Activated CD8-positive, alpha-beta memory T cell treated with anti-CD3 and anti-CD28 coated beads, Interleukin-2, amount 10 ng/mL, durations not matched to agents 7 days and 5 days (primary cell): ENCODE measurements at regions not wholly inside any gene's neighbourhood (a gene's known extent, or its start where the extent isn't known, plus 50 kb on each side); places are given as distances from the start of the nearest gene placed in this dataset.

Source experiments
- ATAC-seq: fragments of 150-1000 bp; cut with Tn5 transposase; one replicate; pipeline ENCODE4 v1.10.0; 2021; ENCODE audit warnings: moderate library complexity
- CTCF ChIA-PET: fragments of 350-600 bp; sonication (Branson Sonifier 250); formaldehyde crosslinking; loops from one replicate; lab custom pipeline; 2021; ENCODE audit warnings: antibody characterized with exemption; lab: Charles Lee
- DNase-seq: peaks from one replicate; pipeline ENCODE4 v3.0.0-alpha.2; 2020
- H3K27ac Mint-ChIP-seq: one replicate; pipeline ENCODE4 v1.8.0; 2021; ENCODE audit warnings: mild to moderate bottlenecking, mixed read lengths
- H3K27me3 Mint-ChIP-seq: one replicate; pipeline ENCODE4 v1.8.0; 2021; ENCODE audit warnings: mixed read lengths
- H3K36me3 Mint-ChIP-seq: one replicate; pipeline ENCODE4 v1.8.0; 2021; ENCODE audit warnings: mild to moderate bottlenecking, mixed read lengths
- H3K4me1 Mint-ChIP-seq: one replicate; pipeline ENCODE4 v1.8.0; 2021; ENCODE audit warnings: mixed read lengths
- H3K4me3 Mint-ChIP-seq: one replicate; pipeline ENCODE4 v1.8.0; 2021; ENCODE audit warnings: mild to moderate bottlenecking, moderate library complexity, mixed read lengths
- H3K9me3 Mint-ChIP-seq: one replicate; pipeline ENCODE4 v1.8.0; 2022; ENCODE audit warnings: low read depth, mixed read lengths

GRCh38 chr2:147255812-147256211 lies 589.0 kb upstream of the ACVR2A start:
- CTCF ChIA-PET = no interaction called here
- DNase-seq (no peak), ATAC-seq (no peak)
- no peak overlapping the region for H3K27ac Mint-ChIP-seq
- H3K36me3 Mint-ChIP-seq = no peaks in the 10 kb centered on the region
- no peak overlapping the region for H3K4me3 Mint-ChIP-seq
- no peaks in the 10 kb centered on the region for H3K27me3 Mint-ChIP-seq
- H3K4me1 Mint-ChIP-seq = no peaks in the 10 kb centered on the region
- peaks cover 3% of the 10 kb centered on the region for H3K9me3 Mint-ChIP-seq

- H3K27ac Mint-ChIP-seq = no peak overlapping the region
- DNase-seq = no peak
- CTCF ChIA-PET = no interaction called here
- no peak overlapping the region for H3K4me3 Mint-ChIP-seq
- H3K9me3 Mint-ChIP-seq = peaks cover 3% of the 10 kb centered on the region
- no peak for ATAC-seq
- no peaks in the 10 kb centered on the region for H3K27me3 Mint-ChIP-seq
- H3K36me3 Mint-ChIP-seq = no peaks in the 10 kb centered on the region
- no peaks in the 10 kb centered on the region for H3K4me1 Mint-ChIP-seq
Measured at GRCh38 chr2:147250652-147251356, 594.0 kb upstream of the ACVR2A start.

GRCh38 chr2:147247749-147248148 lies 597.1 kb upstream of the ACVR2A start:
- no peak overlapping the region for H3K27ac Mint-ChIP-seq
- H3K9me3 Mint-ChIP-seq = peaks cover under 1% of the 10 kb centered on the region
- CTCF ChIA-PET = no interaction called here
- no peaks in the 10 kb centered on the region for H3K36me3 Mint-ChIP-seq
- ATAC-seq = no peak
- H3K27me3 Mint-ChIP-seq = no peaks in the 10 kb centered on the region
- H3K4me1 Mint-ChIP-seq = no peaks in the 10 kb centered on the region
- no peak for DNase-seq
- H3K4me3 Mint-ChIP-seq = no peak overlapping the region

- CTCF ChIA-PET = no interaction called here
- H3K27ac Mint-ChIP-seq = no peak overlapping the region
- H3K4me1 Mint-ChIP-seq = no peaks in the 10 kb centered on the region
- H3K27me3 Mint-ChIP-seq = no peaks in the 10 kb centered on the region
- no peaks in the 10 kb centered on the region for H3K36me3 Mint-ChIP-seq
- no peak for ATAC-seq
- no peaks in the 10 kb centered on the region for H3K9me3 Mint-ChIP-seq
- no peak overlapping the region for H3K4me3 Mint-ChIP-seq
- no peak for DNase-seq
Measured at GRCh38 chr2:147242445-147242844, 602.4 kb upstream of the ACVR2A start.

GRCh38 chr2:147236601-147237000 lies 608.2 kb upstream of the ACVR2A start:
- H3K4me3 Mint-ChIP-seq = no peak overlapping the region
- no peaks in the 10 kb centered on the region for H3K9me3 Mint-ChIP-seq
- no peak overlapping the region for H3K27ac Mint-ChIP-seq
- CTCF ChIA-PET = no interaction called here
- ATAC-seq (no peak), DNase-seq (no peak)
- no peaks in the 10 kb centered on the region for H3K36me3 Mint-ChIP-seq
- no peaks in the 10 kb centered on the region for H3K4me1 Mint-ChIP-seq
- H3K27me3 Mint-ChIP-seq = no peaks in the 10 kb centered on the region

- H3K27ac Mint-ChIP-seq = no peak overlapping the region
- ATAC-seq = no peak
- no peak for DNase-seq
- CTCF ChIA-PET = no interaction called here
- H3K27me3 Mint-ChIP-seq = no peaks in the 10 kb centered on the region
- H3K36me3 Mint-ChIP-seq = no peaks in the 10 kb centered on the region
- no peak overlapping the region for H3K4me3 Mint-ChIP-seq
- H3K9me3 Mint-ChIP-seq = no peaks in the 10 kb centered on the region
- H3K4me1 Mint-ChIP-seq = peaks cover 4% of the 10 kb centered on the region
Measured at GRCh38 chr2:147232225-147232669, 612.6 kb upstream of the ACVR2A start.

GRCh38 chr2:147231607-147232006 lies 613.2 kb upstream of the ACVR2A start:
- ATAC-seq = no peak
- H3K4me3 Mint-ChIP-seq = no peak overlapping the region
- no peaks in the 10 kb centered on the region for H3K9me3 Mint-ChIP-seq
- no peaks in the 10 kb centered on the region for H3K36me3 Mint-ChIP-seq
- H3K27me3 Mint-ChIP-seq = no peaks in the 10 kb centered on the region
- H3K27ac Mint-ChIP-seq = no peak overlapping the region
- peaks cover 4% of the 10 kb centered on the region for H3K4me1 Mint-ChIP-seq
- DNase-seq = no peak
- CTCF ChIA-PET = no interaction called here

GRCh38 chr2:147231081-147231480 lies 613.7 kb upstream of the ACVR2A start:
- no peak for DNase-seq
- no peak for ATAC-seq
- CTCF ChIA-PET = no interaction called here
- Mint-ChIP-seq H3K27ac (peak overlapping the region; percentile 32), H3K27me3 (no peaks in the 10 kb centered on the region), H3K4me1 (peaks cover 4% of the 10 kb centered on the region), H3K36me3 (no peaks in the 10 kb centered on the region), H3K4me3 (no peak overlapping the region), H3K9me3 (no peaks in the 10 kb centered on the region)

- Mint-ChIP-seq H3K9me3 (no peaks in the 10 kb centered on the region), H3K27ac (no peak overlapping the region), H3K36me3 (no peaks in the 10 kb centered on the region), H3K4me3 (no peak overlapping the region), H3K27me3 (no peaks in the 10 kb centered on the region), H3K4me1 (peaks cover 4% of the 10 kb centered on the region)
- DNase-seq (no peak), ATAC-seq (no peak)
- CTCF ChIA-PET = no interaction called here
Measured at GRCh38 chr2:147227313-147227712, 617.5 kb upstream of the ACVR2A start.

GRCh38 chr2:147224070-147224469 lies 620.8 kb upstream of the ACVR2A start:
- DNase-seq (no peak), ATAC-seq (no peak)
- H3K27me3 Mint-ChIP-seq = no peaks in the 10 kb centered on the region
- no peaks in the 10 kb centered on the region for H3K36me3 Mint-ChIP-seq
- H3K4me1 Mint-ChIP-seq = no peaks in the 10 kb centered on the region
- H3K9me3 Mint-ChIP-seq = peaks cover 3% of the 10 kb centered on the region
- H3K4me3 Mint-ChIP-seq = no peak overlapping the region
- H3K27ac Mint-ChIP-seq = no peak overlapping the region
- CTCF ChIA-PET = no interaction called here

- H3K4me3 Mint-ChIP-seq = no peak overlapping the region
- ATAC-seq = no peak
- no peaks in the 10 kb centered on the region for H3K36me3 Mint-ChIP-seq
- no peak for DNase-seq
- peaks cover 3% of the 10 kb centered on the region for H3K9me3 Mint-ChIP-seq
- no peaks in the 10 kb centered on the region for H3K27me3 Mint-ChIP-seq
- no peaks in the 10 kb centered on the region for H3K4me1 Mint-ChIP-seq
- no peak overlapping the region for H3K27ac Mint-ChIP-seq
- CTCF ChIA-PET = no interaction called here
Measured at GRCh38 chr2:147223553-147224060, 621.2 kb upstream of the ACVR2A start.

GRCh38 chr2:147223119-147223518 lies 621.7 kb upstream of the ACVR2A start:
- H3K36me3 Mint-ChIP-seq = no peaks in the 10 kb centered on the region
- H3K27me3 Mint-ChIP-seq = no peaks in the 10 kb centered on the region
- no peak overlapping the region for H3K4me3 Mint-ChIP-seq
- H3K27ac Mint-ChIP-seq = no peak overlapping the region
- CTCF ChIA-PET = no interaction called here
- DNase-seq = no peak
- peaks cover 3% of the 10 kb centered on the region for H3K9me3 Mint-ChIP-seq
- H3K4me1 Mint-ChIP-seq = no peaks in the 10 kb centered on the region
- no peak for ATAC-seq

GRCh38 chr2:147222506-147222905 lies 622.3 kb upstream of the ACVR2A start:
- H3K36me3 Mint-ChIP-seq = no peaks in the 10 kb centered on the region
- H3K27ac Mint-ChIP-seq = no peak overlapping the region
- no peaks in the 10 kb centered on the region for H3K4me1 Mint-ChIP-seq
- H3K27me3 Mint-ChIP-seq = no peaks in the 10 kb centered on the region
- no peak for DNase-seq
- ATAC-seq = no peak
- CTCF ChIA-PET = no interaction called here
- no peak overlapping the region for H3K4me3 Mint-ChIP-seq
- H3K9me3 Mint-ChIP-seq = peaks cover 3% of the 10 kb centered on the region

- CTCF ChIA-PET = no interaction called here
- no peak overlapping the region for H3K27ac Mint-ChIP-seq
- DNase-seq = no peak
- H3K27me3 Mint-ChIP-seq = no peaks in the 10 kb centered on the region
- no peaks in the 10 kb centered on the region for H3K36me3 Mint-ChIP-seq
- H3K9me3 Mint-ChIP-seq = peaks cover 3% of the 10 kb centered on the region
- H3K4me1 Mint-ChIP-seq = no peaks in the 10 kb centered on the region
- H3K4me3 Mint-ChIP-seq = no peak overlapping the region
- no peak for ATAC-seq
Measured at GRCh38 chr2:147214914-147215313, 629.9 kb upstream of the ACVR2A start.
